ENCODE measurements at regions not wholly inside any gene's neighbourhood (a gene's known extent, or its start where the extent isn't known, plus 50 kb on each side); places are given as distances from the start of the nearest gene placed in this dataset.

DNA sequence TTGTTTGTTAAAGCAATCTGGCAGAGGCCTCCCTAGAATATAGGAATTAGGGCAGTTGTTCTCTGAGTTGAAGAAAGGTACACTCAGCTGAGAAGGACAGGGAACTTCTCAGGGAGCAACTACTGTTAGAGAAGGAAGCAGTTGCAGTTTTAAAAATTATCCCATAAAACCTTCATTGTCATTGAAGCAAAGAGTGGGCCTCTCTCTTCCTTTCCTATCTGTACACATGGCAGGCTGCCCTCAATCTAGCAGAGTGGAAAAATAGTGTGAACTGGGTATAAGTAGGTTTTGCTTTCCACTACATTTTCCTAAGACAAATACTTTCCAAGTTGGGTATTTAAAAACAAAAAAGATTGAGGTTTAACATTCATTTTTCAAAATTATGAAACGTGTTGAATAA is 236.7 kb upstream of the KLF14 start:
- TF ChIP-seq, protein P1, sequence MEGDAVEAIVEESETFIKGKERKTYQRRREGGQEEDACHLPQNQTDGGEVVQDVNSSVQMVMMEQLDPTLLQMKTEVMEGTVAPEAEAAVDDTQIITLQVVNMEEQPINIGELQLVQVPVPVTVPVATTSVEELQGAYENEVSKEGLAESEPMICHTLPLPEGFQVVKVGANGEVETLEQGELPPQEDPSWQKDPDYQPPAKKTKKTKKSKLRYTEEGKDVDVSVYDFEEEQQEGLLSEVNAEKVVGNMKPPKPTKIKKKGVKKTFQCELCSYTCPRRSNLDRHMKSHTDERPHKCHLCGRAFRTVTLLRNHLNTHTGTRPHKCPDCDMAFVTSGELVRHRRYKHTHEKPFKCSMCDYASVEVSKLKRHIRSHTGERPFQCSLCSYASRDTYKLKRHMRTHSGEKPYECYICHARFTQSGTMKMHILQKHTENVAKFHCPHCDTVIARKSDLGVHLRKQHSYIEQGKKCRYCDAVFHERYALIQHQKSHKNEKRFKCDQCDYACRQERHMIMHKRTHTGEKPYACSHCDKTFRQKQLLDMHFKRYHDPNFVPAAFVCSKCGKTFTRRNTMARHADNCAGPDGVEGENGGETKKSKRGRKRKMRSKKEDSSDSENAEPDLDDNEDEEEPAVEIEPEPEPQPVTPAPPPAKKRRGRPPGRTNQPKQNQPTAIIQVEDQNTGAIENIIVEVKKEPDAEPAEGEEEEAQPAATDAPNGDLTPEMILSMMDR (optimal IDR thresholded peaks at IDR 0.05 in 1 of 3, IDR thresholded peaks at IDR 0.05 in 1 of 3, conservative IDR thresholded peaks at IDR 0.05 in 1 of 3; ENCODE audit: extremely low read depth in 1 of 3, insufficient read depth in 2 of 3, low read length in 3 of 3): no peak
- no peak for TF ChIP-seq EZH2 (IDR thresholded peaks at IDR 0.05; ENCODE audit: low read length)

Data from keratinocyte (primary cell).